AG04449 (cell line): ENCODE measurements at regions not wholly inside any gene's neighbourhood (a gene's known extent, or its start where the extent isn't known, plus 50 kb on each side); places are given as distances from the start of the nearest gene placed in this dataset.

Source experiments
- CTCF ChIA-PET: fragments of 350-600 bp; formaldehyde crosslinking; extraction: SDS; loops from one replicate; lab custom pipeline; 2021; ENCODE audit warnings: antibody characterized with exemption; lab: Yijun Ruan, JAX
- POLR2A ChIA-PET: fragments of 400-600, 350-600 bp; formaldehyde crosslinking; extraction: SDS; loops from one replicate; lab custom pipeline; 2020; ENCODE audit warnings: antibody characterized with exemption, inconsistent platforms; lab: Yijun Ruan, JAX
- DNase-seq: peaks from one replicate; pipeline ENCODE4 v3.0.0-alpha.2; 2010; ENCODE audit warnings: low read depth, low spot score
- H3K4me3 ChIP-seq: 2 replicates; pipeline ENCODE4 v1.5.1; 2011; ENCODE audit warnings: low read depth, mild to moderate bottlenecking, control low read depth, low read length
- TF ChIP-seq, protein P1 (sequence below): IDR thresholded peaks from one replicate; pipeline ENCODE4 v1.5.1; 2011; ENCODE audit warnings: mild to moderate bottlenecking, moderate library complexity, low read length, control low read depth, inconsistent platforms; ENCODE audit not compliant: insufficient read depth; ENCODE audit errors: missing control alignments

DNA sequence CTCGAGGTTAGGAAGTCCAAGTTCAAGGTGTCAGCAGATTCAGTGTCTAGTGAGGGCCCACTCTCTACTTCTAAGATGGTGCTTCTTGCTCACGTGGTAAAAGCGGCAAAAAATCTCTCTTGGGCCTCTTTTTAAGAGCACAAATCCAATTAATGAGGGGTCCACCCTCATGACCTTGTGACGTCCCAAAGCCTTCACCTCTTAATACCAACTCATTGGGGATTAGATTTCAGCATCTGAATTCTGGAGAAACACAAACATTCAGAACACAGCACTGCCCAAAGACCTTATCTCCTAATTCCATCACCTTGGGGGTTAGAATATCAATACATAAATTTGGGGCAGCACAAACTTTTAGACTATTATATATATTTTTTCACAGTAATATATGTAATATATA lies 146.4 kb upstream of the GPC6 start:
- POLR2A ChIA-PET, result no interaction called here
- no peak for DNase-seq
- TF ChIP-seq, protein P1, sequence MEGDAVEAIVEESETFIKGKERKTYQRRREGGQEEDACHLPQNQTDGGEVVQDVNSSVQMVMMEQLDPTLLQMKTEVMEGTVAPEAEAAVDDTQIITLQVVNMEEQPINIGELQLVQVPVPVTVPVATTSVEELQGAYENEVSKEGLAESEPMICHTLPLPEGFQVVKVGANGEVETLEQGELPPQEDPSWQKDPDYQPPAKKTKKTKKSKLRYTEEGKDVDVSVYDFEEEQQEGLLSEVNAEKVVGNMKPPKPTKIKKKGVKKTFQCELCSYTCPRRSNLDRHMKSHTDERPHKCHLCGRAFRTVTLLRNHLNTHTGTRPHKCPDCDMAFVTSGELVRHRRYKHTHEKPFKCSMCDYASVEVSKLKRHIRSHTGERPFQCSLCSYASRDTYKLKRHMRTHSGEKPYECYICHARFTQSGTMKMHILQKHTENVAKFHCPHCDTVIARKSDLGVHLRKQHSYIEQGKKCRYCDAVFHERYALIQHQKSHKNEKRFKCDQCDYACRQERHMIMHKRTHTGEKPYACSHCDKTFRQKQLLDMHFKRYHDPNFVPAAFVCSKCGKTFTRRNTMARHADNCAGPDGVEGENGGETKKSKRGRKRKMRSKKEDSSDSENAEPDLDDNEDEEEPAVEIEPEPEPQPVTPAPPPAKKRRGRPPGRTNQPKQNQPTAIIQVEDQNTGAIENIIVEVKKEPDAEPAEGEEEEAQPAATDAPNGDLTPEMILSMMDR, result no peak
- CTCF ChIA-PET, result no interaction called here
- H3K4me3 ChIP-seq, result no peak overlapping the region

DNA sequence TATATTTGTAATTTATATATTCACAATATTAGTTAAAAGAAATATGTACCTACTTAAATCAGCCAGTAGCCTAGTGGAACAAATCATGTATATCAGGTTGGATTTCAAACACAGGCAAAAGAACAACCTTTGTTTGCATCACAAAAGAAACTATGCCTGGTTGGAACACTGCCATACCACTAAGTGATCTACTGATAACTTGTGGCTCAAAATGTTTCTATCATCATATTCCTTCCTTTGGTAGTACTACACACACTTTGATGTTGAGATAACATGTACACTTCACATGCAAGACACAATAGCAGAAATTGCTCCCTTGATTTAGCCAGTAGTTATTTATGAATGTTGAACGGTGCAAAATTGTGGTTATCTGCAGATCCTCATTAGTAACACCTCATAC lies 146.0 kb upstream of the GPC6 start:
- ChIA-PET POLR2A (no interaction called here), CTCF (no interaction called here)
- no peak overlapping the region for H3K4me3 ChIP-seq
- no peak for DNase-seq
- TF ChIP-seq, protein P1, result no peak

DNA sequence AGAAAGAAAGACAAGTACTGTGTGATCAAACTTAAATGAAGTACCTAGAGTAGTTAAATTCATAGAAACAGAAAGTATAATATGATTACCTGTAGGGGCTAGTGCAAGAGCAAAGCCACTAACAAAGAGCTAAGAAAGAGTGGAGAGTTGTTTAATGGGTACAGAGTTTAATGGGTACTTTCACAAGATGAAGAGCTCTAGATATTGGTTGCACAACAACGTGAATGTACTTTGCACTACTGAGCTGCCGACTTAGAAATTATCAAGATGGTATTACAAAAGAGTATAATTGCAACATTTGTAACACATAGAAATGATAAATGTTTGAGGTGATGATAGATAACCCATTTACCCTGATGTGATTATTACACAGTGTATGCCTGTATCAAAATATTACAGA lies 140.3 kb upstream of the GPC6 start:
- TF ChIP-seq, protein P1, result no peak
- H3K4me3 ChIP-seq, result no peak overlapping the region
- ChIA-PET CTCF (no interaction called here), POLR2A (no interaction called here)
- DNase-seq, result no peak

DNA sequence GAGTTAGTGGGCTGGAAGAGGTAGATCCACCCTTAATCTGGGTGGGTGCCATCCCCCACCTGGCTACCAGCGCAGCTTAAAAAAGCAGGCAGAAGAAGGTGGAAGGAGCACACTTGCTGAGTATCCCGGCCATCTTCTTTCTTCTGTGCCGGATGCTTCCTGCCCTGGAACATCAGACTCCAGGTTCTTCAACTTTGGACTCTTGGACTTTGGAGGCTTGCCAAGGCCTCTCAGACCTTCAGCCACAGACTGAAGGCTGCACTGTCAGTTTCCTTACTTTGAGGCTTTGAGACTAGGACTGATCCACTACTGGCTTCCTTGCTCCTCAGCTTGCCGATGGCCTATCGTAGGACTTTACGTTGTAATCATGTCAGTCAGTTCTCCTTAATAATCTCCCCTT lies 127.6 kb upstream of the GPC6 start:
- no peak for DNase-seq
- no peak overlapping the region for H3K4me3 ChIP-seq
- CTCF ChIA-PET, result no interaction called here
- TF ChIP-seq, protein P1, result no peak
- POLR2A ChIA-PET, result no interaction called here

DNA sequence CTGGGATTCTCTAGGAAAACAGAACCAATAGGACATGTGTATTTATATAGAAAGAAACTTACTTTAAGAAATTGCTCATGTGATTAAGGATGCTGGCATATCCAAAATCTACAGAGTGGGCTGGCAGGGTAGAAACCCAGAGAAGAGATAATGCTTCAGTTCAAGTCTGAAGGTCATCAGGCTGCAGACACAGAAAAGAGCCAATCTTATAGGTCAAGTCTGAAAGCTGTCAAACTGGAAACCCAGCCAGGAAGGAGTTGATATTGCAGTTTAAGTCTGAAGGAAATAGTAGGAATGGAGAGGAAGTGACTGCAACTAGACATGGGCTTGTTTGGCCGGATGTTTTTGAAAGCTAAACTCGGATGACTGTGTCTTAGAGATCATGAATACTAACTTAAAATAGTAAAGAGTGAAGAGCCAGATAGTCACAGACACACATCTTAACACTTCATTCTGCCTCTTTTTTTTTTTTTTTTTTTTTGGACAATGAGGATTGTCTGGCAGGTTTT lies 125.3 kb upstream of the GPC6 start:
- TF ChIP-seq, protein P1, result no peak
- ChIA-PET POLR2A (no interaction called here), CTCF (no interaction called here)
- DNase-seq, result no peak
- no peak overlapping the region for H3K4me3 ChIP-seq

DNA sequence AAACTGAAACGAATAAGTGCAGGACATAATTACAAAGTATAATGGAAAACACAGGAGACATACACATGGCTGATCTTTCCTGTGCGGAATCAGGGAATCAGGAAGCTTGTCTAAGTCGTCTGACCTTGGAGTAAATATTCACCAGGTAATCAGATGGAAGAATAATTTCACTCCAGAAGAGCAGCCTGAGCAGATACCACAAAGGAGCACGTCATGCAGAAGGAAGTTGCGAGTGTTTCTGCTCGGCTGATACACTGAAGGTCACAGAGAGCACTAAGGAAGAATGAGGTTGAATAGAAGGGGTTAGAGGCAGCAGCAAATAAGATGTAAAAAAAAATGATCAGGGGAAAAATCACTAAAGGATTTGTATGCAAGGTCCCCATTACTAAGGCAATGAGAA lies 122.3 kb upstream of the GPC6 start:
- TF ChIP-seq, protein P1, result no peak

More for the DNA sequence above, 122.3 kb upstream of the GPC6 start:
- DNase-seq, result no peak
- ChIA-PET CTCF (no interaction called here), POLR2A (no interaction called here)
- no peak overlapping the region for H3K4me3 ChIP-seq
